Cerebellar cortex (tissue), 1 donor: ENCODE measurements at regions not wholly inside any gene's neighbourhood (a gene's known extent, or its start where the extent isn't known, plus 50 kb on each side); places are given as distances from the start of the nearest gene placed in this dataset.

Experiments
- DNase-seq: peaks from one replicate; pipeline ENCODE4 v3.0.0-alpha.2; 2015; ENCODE audit warnings: low spot score

DNA sequence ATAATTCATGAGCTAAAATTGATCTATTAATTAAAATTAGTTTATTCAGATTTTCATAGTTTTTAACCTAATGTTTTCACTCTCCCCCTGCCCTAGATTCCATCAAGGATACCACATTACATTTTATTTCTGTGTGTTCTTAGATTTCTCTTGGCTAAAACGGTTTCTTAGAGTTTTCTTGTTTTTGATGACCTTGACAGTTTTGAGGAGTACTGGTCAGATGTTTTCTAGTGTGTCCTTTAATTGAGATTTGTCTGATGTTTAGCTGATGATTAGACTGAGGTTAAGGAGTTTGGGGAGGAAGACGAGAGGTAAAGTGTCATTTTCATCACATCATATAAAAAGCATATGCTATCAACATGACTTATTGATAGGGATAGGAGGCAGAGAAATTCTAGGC, 475.9 kb downstream of the SQOR start:
- no peak for DNase-seq

DNA sequence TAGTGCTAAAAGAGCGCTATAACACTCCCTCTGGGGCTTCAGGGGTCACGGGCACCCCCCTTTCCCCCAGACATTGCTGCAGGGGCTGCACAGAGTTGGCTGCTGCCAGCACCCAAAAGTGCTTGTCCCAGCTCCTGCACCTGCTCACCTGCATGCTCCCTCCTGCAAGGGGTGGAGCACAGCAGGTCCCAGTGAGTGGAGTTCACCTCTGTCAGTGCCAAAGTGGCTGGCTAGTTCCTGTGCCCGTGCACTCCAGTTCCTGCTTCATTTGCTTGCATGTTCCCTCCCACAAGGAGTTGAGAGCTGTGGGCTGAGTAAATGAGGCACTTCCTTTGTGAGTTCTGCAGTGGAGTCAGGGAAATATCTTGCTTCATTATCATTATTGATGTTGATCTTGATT, 476.9 kb downstream of the SQOR start:
- no peak for DNase-seq

GRCh38 chr15:46117071-46117470, 482.2 kb downstream of the SQOR start:
- no peak for DNase-seq

GRCh38 chr15:46120713-46121112, 485.9 kb downstream of the SQOR start:
- no peak for DNase-seq

GRCh38 chr15:46121441-46121840, 486.6 kb downstream of the SQOR start:
- no peak for DNase-seq

- DNase-seq, result no peak
These were observed 491.8 kb downstream of the SQOR start for GRCh38 chr15:46126581-46126980.

GRCh38 chr15:46127361-46127874, 492.6 kb downstream of the SQOR start:
- no peak for DNase-seq

GRCh38 chr15:46129145-46129544, 494.3 kb downstream of the SQOR start:
- DNase-seq, result no peak

DNA sequence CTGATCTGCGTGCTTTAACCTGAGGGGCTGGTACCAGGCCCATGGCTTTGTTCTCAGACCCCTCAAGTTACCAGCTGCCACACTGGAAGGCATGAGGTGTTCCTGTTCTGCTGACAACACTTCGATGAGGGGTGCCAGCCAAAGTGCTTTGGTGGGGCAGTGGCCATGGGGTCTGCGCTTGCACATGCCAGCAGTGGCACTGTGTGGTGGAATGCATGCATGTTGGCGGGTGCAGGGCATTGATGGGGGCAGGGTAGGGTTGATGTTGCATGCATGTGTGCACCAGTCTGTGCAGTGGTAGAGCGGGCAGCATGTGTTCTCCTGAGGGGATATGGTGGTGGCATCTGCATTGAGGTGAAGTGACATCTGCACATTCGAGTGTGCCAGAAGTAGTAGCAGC, 497.0 kb downstream of the SQOR start:
- DNase-seq, result no peak

DNA sequence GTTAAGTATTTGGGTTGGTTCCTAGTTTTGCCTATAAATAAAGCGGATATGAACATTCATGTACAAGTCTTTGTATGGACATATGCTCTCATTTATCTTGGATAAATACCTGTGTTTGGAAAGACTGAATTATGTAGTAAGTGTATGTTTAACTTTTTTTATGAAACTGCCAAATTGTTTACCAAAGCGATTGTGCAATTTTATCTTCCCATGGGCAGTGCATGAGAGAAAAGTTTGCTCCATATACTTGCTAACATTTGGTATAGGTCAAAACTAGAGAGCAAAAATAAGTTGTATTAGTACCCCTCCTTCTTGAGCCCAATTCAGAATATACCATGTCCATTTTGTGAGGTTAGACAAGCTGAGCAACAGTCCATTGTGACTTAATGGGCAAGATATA, 502.6 kb downstream of the SQOR start:
- DNase-seq, result no peak

- DNase-seq, result no peak
These were observed 511.2 kb downstream of the SQOR start for GRCh38 chr15:46146002-46146401.

- no peak for DNase-seq
These were observed 512.1 kb downstream of the SQOR start for GRCh38 chr15:46146915-46147314.

DNA sequence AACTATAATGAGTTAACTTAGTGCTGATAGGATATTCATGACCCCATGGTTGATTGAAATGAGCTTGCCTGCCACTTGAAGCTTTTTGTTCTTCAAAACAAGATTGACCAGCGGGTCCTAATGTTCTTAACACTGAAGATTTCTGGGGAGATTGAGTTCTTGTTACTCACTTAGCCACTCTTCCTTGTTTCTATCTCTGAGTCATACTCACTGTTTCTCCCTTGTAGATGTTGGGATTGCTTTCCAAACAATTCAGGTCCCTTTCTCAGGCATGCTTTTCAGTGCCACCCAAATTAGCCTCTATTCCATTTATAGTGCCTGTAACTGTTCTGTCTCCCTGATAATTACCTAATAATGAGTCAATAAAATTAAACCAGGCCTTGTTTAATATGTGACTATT, 517.0 kb downstream of the SQOR start:
- no peak for DNase-seq

- DNase-seq, result no peak
These were observed 531.9 kb downstream of the SQOR start for GRCh38 chr15:46166750-46167149.

DNA sequence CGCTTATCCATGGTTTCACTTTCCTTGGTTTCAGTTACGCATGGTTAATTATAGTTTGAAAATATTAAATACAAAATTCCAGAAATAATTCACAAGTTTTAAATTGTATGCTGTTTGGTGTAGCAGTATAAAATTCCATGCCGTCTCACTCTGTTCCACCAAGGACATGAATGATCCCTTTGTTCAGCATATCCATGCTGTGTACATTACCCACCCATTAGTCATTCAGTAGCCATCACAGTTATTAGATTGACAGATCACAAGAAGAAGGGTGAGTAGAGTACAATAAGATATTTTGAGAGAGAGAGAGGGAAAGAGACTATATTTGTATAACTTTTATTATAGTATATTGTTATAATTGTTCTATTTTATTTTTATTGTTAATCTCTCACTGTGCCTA, 535.5 kb downstream of the SQOR start:
- DNase-seq, result no peak

DNA sequence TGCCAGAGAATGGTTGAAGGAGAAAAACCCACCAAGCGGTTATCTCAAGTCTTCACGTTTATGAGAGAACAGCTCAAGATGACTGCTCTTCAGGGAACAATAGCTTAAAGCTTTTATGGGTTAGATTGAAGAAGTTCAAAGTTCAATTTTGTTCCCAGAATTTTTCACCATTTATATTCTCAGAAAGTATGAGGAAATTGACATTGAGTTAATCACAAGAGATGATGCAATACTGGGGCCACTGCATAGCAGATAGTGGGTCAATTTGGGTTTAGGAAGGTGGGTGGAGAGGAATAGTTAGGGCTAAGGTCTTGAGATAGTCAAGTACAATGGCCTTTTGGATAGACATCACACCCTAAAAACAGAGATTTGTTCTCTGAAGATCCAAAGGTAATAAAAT, 539.3 kb downstream of the SQOR start:
- no peak for DNase-seq

DNA sequence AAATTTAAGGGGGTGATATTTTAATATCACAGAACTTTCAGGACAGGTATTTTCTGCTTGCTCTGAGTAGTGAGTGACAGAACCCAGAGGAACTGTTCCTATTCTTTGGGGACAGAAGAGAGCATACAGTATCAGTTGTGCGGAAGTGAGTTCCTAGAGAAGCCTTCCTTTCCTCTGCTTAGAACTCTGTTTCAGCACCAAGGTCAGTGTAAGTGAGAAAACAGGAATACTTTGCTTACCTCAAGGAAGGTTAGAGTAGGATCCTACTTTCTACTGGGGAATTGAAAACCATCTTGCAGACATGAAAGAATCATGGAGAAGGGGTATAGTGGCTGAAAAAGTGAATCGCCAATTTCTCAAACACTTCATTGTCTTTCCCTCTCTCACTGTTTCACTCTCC, 542.4 kb downstream of the SQOR start:
- no peak for DNase-seq

GRCh38 chr15:46178138-46178537, 543.3 kb downstream of the SQOR start:
- no peak for DNase-seq

DNA sequence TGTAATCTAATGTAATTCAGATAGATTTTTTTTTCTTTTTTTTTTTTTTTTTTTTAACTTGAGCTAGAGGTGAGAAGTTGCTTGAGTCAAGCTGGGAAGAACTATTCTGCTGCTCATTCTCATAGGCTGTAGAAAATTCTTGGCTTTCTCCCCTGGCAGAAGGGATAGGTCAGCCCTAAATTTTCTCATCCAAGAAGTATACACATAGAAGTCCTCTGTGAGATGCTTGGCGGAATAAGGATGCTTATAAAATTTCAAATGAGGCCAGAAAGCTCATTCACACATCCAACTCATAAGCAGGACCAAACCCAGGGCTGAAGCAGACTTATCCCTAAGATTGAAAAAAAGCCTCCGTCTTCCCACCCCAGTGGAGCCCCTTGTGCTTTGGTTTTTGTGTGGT, 572.5 kb downstream of the SQOR start:
- no peak for DNase-seq

DNA sequence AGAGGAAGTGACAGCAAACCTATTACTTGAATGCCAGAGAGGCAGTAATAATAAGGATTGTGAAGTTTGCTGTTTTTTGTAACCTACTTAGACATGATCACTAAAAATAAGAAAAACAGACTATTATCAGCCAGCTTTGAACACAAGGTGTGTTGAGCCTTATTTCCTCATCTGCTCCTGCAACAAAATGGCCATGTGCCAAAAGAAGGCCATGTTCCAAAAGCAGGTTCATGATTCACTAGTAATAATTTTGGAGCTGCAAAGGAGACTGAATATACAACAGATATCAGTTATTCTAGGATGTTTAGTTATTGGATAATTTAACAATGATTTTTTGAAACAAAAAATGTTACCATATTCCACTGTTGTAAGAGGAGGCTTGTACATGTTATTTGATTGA, 578.7 kb downstream of the SQOR start:
- DNase-seq, result peak; percentile 63

DNA sequence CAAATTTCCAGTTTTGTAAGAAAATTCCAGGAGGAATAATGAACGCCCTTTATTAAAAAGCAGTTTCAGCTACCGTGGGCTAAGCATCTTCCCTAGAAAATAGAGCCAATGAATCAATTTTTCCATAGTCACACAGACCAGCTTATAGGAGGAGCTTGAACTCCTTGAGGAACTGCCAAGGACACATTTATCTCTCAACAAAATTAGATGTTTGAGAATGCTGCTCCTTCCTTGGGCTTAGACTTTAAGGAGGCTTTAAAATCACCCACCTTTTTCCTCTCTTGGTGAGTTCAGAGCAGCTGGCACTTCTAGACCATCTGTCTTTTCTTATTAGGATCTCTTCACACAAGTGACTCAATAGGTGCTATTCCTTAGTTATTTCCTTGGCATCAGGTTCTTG, 588.0 kb downstream of the SQOR start:
- DNase-seq, result peak; percentile 35

DNA sequence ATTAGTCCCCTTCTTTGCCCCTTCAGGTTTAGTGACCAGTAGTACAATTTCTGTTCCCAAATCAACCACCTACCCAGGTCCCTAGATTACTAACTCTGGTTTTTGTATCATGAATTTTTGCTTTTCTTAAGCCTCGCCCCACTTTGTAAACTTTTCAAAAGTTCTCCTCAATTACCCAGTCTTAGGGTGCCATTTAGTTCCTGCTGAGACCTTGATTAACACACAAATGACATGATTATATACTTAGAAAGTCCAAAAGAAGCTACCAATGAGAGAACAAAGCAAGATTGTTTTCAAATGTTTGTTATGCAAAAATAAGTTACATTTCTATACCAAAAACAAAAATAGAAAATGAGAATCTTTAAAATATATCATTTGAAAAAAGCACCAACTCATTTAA, 594.4 kb downstream of the SQOR start:
- DNase-seq, result no peak

DNA sequence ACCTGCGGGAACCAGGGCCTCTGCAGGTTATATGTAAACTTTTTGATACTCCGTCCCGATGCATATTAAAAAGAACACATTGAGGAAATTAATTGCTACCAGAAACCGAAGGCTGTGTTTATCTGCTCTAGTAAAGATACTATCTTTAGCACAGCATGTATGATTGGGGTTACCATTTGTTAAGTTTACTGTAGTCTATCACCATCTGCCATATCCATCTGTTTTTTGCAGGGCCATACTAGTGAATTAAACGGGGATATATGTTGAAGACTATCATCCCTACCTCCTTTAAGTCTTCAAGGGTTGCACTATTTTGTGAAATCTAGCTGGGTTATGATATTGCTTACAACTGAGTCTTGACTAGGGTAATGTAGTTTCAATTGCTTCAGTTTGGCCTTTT, 597.0 kb downstream of the SQOR start:
- DNase-seq, result peak; percentile 43

DNA sequence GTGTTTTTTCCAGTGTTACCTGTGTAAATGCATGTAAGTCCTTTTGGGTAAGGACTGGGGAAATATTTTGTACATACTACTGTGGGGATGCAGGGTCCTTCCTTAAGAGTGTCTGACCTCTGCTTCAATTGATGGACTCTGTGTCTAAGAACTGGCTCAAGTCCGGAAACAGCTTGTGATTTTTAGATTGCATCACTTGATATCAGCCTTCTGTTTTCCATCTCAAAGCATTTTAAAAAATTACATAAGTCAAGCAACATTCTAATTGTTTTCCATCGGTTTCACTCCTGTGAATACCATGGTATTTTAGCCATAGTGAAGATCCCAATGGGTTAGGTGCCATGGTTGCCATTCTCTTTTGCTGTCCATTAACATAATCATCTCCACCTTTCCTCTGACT, 597.6 kb downstream of the SQOR start:
- no peak for DNase-seq

GRCh38 chr15:46242935-46243334, 608.1 kb downstream of the SQOR start:
- no peak for DNase-seq
